GM21825 (cell line): ENCODE measurements at regions not wholly inside any gene's neighbourhood (a gene's known extent, or its start where the extent isn't known, plus 50 kb on each side); places are given as distances from the start of the nearest gene placed in this dataset.

ENCODE experiments used
- ATAC-seq: cut with Tn5 transposase; IDR thresholded peaks from one replicate; pipeline ENCODE4 v1.9.1; 2021; ENCODE audit warnings: mild to moderate bottlenecking, moderate library complexity; ENCODE audit not compliant: unreplicated experiment

GRCh38 chr2:60174146-60174545 is 379.3 kb downstream of the BCL11A start:
- ATAC-seq, result no peak

GRCh38 chr2:60172801-60173200 is 380.7 kb downstream of the BCL11A start:
- no peak for ATAC-seq

GRCh38 chr2:60170272-60170671 is 383.2 kb downstream of the BCL11A start:
- no peak for ATAC-seq

- no peak for ATAC-seq
Measured at GRCh38 chr2:60168247-60168646, 385.2 kb downstream of the BCL11A start.

- no peak for ATAC-seq
Measured at GRCh38 chr2:60167089-60167488, 386.4 kb downstream of the BCL11A start.

GRCh38 chr2:60163691-60164090 is 389.8 kb downstream of the BCL11A start:
- ATAC-seq, result no peak

GRCh38 chr2:60159519-60159918 is 393.9 kb downstream of the BCL11A start:
- no peak for ATAC-seq

- ATAC-seq, result peak; percentile 49
Measured at GRCh38 chr2:60158262-60158661, 395.2 kb downstream of the BCL11A start.

GRCh38 chr2:60157283-60157682 is 396.2 kb downstream of the BCL11A start:
- no peak for ATAC-seq

- ATAC-seq, result no peak
Measured at GRCh38 chr2:60154142-60154541, 399.3 kb downstream of the BCL11A start.

- no peak for ATAC-seq
Measured at GRCh38 chr2:60152226-60152833, 401.1 kb downstream of the BCL11A start.

GRCh38 chr2:60149176-60149575 is 404.3 kb downstream of the BCL11A start:
- no peak for ATAC-seq

- ATAC-seq, result no peak
Measured at GRCh38 chr2:60148716-60149115, 404.7 kb downstream of the BCL11A start.

- no peak for ATAC-seq
Measured at GRCh38 chr2:60140185-60140584, 413.3 kb downstream of the BCL11A start.

- no peak for ATAC-seq
Measured at GRCh38 chr2:60136913-60137312, 416.5 kb downstream of the BCL11A start.

GRCh38 chr2:60127191-60127590 is 426.3 kb downstream of the BCL11A start:
- ATAC-seq, result no peak

GRCh38 chr2:60125611-60126426 is 427.6 kb downstream of the BCL11A start:
- no peak for ATAC-seq

- ATAC-seq, result no peak
Measured at GRCh38 chr2:60119778-60120177, 433.7 kb downstream of the BCL11A start.

GRCh38 chr2:60118917-60119316 is 434.5 kb downstream of the BCL11A start:
- ATAC-seq, result no peak

GRCh38 chr2:60118061-60118460 is 435.4 kb downstream of the BCL11A start:
- ATAC-seq, result no peak

GRCh38 chr2:60116161-60116875 is 437.1 kb downstream of the BCL11A start:
- no peak for ATAC-seq

- no peak for ATAC-seq
Measured at GRCh38 chr2:60109744-60110143, 443.7 kb downstream of the BCL11A start.
